NCI-H1436 (cell line): ENCODE measurements at regions not wholly inside any gene's neighbourhood (a gene's known extent, or its start where the extent isn't known, plus 50 kb on each side); places are given as distances from the start of the nearest gene placed in this dataset.
A peak's percentile ranks its signal among the peaks of the same experiment; 100 is the strongest.
"Not testable (repeated sequence)": the region's sequence is repeated elsewhere in the genome, so short reads cannot be mapped to it uniquely, and the experiment has no call there.

ENCODE experiments used
- DNase-seq: peaks from one replicate; lab custom pipeline; 2025; lab: John Stamatoyannopoulos, UW

DNA sequence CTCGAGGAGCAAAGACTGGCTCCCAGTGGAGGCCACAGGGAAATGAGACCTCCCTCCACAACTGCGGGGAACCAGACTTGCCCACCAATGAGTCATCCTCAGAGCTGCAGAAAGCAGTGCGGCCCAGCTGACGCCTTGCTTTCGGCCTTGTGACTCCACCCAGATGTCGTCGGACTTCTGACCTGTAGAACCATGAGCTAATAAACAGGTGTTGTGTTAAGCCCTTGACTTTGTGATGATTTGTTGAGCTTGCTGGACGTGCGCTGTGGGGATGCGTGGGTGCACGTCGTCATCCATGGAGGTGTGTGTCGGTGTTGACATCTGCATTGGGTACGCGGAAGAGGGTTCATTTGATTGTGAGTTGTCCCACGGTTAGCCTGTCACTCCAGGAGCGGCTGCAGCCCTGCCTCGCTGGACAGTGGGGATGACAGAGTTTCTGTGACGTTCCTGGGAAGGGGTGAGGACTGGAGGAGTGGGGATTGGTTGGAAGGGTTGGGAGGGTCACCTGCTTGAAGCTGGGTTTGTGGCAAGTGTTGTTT, 154.1 kb downstream of the SH3BP4 start:
- DNase-seq, result no peak

DNA sequence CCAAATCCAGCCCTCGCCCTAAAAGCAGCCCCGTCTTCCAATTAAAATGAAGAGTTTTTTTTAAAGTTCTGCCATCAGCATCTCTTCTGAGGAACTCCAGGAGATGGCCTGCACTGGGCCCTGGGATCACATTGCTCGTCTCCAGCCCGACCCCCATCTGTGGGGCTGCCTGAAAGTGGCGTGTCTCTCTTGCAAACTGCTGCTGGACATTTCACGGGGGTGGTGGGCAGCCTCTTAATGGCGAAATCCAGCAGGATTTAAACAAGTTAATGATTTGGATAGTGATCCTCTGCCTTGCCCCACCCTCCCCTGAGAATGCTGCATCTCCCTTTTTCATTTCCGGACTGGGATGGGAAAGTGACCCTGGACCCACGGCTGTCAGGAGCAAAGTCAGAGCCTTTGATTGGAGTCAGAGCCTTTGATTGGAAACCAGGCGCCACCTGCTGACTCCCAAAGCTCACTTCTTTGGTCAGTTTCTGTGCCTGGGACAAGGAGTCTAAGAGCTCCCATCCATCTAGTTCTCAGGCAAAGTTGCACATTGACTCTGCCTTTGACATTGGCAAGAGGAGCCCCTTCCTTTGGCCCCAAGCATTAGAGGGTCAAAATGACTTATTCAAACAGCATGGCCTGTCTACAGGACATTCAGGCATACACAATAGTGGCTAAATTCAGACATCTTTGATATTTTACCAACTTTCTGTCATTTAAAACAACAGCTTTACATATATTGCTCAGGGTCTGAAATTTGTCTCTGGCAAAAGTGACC, 155.2 kb downstream of the SH3BP4 start:
- peak; percentile 66 for DNase-seq

DNA sequence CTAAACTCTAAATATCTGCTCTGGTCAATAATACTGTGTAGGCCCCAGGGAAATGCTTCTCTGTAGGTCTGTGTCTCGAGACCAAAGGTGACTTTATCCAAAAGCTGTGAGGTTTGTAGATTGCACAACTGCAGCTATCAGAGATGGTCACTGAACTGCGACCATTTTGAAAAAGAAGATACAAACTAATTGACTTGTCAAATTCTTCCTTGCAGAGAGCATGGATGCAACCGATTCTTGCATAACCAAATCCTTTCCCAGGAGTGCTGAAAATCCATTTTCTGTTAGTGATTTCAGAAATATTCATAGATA, 155.8 kb downstream of the SH3BP4 start:
- DNase-seq, result no peak

DNA sequence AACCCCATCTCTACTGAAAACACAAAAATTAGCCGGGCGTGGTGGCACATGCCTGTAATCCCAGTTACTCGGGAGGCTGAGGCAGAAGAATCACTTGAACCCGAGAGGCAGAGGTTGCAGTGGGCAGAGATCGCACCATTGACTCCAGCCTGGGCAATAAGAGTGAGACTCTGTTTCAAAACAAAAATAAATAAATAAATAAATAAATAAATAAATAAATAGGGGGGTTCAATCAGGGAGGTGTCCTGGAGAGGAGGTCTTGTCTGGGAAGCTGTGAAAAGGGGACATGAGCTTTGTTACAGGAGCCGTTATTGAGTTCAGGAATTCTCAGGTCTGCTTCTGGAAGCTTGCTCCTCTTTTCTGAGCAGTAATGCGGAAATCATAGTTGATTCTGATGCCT, 157.7 kb downstream of the SH3BP4 start:
- not testable (repeated sequence) for DNase-seq

DNA sequence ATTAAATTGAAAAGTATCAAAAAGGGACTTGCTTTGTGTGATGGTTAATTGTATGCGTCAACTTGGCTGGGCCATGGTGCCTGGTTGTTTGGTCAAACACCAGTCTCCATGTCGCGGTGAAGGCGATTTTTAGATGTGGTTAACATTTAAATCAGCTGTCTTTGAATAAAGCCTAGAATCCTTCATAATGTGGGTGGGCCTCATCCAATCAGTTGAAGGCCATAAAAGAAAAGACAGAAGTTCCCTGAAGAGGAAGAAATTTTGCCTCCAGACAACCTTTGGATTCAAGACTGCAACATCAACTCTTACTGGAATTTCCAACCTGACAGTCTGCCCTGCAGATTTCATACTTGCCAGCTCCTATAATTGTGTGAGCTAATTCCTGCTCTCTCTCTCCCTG, 160.5 kb downstream of the SH3BP4 start:
- DNase-seq, result no peak

DNA sequence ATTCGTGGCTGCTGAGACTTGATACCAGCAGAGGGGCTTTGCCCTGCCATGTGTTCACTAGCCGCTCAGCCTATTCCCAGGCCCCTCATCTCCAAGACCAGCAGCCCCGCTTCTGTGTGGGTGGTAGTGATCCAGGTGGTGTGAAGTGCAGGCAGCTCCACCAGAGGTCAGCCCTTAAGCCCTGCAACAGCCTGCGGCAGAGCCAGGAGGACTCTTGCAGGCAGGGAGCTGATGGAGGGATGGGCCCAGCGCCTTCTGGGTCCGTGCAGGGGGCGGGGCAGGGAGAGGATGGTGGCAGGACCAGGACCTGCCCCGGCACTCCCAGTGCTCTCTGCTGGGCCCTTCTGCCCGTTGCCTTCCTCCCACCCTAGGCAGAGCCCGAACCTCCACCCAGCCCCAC, 162.0 kb downstream of the SH3BP4 start:
- no peak for DNase-seq

DNA sequence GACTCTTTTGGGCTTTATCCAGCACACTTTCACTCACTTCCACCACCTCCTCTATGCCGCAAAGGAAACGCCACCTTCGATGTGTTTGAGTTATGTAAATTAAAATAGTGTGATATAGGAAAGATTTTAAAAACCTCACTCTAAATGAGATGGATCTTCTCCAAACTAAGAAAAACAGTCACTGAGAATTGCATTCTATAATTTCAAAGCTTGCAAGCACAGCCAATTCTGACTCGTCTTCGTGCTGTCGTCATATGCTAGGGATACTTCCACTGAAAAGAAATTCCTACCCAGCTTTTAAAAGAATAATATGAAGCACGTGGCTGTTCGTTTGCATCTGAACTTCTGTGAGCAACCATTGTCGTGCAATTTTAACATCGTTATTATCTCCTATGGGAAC, 162.5 kb downstream of the SH3BP4 start:
- DNase-seq, result no peak

DNA sequence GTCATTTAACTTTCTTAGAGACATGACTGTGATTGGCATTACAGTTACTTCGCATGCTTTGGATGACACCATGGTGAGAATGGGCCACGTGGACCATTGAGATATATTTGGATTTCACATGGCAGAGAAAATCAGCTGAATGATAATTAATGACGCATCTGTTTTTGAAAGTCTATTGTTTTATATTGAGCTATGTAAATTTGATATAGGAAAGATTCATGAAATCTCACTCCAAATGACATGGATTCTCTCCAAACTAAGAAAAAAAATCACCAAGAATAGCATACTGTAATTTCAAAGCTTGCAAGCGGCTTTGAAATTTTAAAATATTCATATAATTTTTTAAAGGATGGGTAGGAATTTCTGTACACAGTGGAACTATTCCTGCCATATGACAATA, 163.7 kb downstream of the SH3BP4 start:
- no peak for DNase-seq

DNA sequence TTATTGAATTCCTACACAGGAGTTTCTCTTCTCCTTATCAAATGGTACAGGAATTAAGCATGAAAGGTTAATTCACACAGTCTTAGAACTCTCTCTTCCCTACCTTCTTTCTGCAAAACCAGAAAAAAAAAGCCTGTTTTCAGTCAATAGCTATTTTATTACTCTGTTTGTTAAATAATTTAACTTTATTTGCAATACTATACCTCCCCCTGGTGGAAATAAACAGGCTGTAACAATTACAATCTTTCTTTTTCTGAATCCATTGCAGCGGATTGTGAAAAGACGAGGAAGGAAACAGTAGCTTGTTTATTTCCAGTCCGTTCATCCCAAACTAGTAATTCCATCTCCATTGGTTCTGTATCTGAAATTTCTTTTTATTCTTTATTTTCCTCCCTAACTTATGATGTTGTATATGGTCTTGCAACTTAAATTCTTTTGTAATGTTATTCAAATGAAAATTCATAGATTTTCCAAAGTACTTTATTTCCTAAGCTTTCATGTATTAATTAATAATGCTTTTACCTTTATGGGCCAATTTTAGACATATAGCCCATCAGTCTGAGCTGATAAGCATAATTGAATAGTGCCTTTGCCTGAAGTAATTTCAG, 165.2 kb downstream of the SH3BP4 start:
- peak; percentile 46 for DNase-seq

DNA sequence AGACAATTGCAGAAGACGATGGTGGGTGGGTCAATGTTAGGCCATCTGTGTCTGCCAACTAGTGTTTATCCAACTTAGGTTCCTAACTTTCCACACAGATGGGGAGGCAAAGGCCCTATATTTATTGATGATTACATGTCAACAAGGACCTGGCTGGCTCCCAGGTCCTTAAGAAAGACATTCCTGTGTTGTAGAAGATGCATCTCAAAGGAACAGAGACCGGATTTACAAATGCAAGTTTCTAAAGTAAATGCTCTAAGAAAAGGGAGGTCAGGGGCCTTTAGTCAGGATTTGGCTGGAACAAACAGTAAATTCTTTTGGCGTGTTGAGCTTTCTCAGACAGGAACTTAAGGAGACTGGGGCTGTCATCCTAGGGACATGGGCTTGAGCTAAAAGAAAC, 175.0 kb downstream of the SH3BP4 start:
- no peak for DNase-seq

DNA sequence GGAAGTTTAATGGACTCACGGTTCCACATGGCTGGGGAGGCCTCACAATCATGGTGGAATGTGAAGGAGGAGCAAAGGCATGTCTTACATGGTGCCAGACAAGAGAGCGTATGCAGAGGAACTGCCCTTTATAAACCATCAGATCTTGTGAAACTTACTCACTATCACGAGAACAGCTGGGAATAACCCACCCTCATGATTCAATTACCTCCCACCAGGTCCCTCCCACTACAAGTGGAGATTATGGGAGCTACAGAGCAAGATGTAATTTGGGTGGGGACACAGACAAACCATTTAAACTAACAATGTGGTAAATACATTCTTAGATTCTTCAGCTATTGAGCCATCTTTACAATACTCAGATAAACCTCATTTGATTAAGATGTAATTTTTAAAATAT, 176.1 kb downstream of the SH3BP4 start:
- DNase-seq, result no peak

DNA sequence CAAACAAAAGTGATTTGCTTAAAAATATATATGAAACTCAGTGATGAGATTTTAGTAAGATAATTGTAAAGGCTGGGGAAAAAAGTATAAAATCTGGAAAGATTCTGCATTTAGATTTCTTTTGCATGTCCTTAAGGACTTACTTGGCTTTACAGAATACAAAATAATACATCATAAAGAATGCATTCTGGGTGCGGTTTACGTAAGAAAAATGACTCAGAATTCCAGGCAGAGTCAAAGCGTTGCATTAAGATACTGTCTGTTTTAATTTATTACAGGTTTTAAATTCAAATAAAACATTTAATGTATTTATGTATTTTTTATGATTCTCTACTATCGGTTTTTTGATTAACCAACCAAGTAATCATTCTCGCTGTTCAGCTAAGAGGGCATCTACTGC, 178.0 kb downstream of the SH3BP4 start:
- no peak for DNase-seq

DNA sequence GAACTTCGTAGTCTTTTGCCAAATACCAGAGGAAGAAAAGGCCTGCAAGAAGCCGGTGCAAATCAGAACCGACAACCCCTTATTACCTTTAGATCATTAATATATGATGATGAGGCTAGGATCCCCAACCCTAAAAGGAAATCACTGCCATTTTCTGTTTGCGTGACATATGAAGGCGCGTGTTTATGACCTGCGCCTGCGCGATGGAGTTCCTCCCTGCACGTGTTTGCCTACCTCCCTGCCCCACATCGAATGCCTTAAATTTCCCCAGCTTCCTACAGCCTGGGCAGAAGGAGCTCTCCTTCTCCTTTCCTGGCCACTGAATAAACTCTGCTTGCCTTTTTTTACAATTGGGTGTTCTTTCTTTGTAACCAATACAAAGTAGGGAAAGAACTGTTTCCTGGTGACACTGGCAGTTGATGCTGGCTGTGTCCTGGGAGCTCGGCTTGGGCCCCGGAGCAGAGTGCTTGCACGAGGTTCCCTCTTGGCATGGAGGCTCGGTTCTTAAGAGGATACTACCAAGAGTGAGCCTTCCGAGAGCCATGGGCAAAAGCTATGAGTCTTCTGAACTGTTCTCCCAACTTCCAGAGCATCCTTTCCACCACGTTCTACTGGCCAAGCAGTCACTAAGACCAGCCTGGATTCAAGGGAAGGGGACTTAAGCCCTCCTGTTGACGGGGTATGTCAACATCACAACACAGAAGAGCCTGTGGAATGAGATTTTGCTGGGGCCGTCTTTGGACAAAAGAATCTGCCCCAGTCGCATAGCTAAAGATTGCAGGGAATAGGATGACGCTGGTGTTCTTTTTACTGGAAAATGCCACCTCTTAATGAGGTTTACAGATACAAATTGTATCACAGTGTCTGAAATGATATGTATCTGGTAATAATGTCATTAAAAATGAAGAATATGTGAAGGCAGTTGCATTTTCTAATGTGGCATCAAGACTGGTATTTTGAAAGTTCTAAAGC, 179.8 kb downstream of the SH3BP4 start:
- no peak for DNase-seq

DNA sequence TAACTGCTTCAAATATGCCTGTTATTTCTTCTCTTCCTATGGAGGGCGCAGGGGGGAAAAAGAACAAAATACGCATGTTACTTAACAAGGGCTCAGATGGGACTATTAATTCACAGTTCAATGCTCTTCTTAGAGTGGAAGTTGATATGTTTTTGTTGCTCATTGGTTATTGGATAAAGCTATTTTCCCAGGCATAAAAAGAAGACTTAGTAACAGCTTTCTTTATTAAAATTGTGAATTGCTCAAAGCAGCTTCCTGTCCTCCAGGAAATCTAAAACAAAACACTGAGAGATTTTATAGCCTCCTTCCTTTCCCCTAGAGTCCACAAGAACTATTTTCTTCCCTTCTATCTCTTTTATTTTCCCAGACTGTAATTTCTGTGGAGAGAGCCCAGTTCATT, 180.8 kb downstream of the SH3BP4 start:
- no peak for DNase-seq

DNA sequence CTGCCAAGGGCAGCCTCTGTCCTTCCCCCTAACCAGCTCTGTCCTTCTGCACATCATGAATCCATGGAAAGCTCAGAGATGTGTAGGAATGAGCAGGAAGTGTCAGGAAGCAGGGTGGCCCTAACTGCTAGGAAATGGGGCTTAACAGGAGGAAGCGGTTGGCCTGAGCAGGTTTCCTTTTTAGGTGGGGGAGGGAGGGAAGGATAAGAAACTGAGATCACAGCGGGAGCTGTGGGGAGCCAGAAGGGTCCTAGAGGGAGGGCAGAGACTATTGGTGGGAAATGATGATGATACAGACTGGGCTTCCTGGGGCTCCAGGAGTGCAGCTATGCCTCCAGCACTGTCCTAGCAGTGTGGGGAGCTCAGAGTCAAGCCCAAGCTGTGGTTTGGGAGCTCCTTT, 182.0 kb downstream of the SH3BP4 start:
- no peak for DNase-seq

DNA sequence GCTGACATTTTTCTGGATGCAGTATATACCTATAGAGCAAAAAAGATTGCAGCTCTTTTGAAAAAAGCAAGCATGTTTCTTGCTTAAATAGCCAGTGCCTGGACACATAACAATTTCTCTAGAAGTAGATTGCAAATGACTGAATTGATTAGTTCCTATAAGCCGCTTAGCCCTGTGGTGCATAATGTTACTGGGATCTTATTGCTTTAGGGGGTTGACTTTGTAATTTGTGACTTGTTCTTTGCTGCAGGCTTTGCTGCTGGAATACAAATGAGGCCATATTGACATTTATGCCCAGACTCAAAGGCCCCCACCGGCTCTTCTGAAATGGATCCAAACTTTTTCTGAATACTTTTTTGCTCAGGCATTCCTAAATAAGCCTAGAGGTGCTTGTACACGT, 182.6 kb downstream of the SH3BP4 start:
- no peak for DNase-seq

DNA sequence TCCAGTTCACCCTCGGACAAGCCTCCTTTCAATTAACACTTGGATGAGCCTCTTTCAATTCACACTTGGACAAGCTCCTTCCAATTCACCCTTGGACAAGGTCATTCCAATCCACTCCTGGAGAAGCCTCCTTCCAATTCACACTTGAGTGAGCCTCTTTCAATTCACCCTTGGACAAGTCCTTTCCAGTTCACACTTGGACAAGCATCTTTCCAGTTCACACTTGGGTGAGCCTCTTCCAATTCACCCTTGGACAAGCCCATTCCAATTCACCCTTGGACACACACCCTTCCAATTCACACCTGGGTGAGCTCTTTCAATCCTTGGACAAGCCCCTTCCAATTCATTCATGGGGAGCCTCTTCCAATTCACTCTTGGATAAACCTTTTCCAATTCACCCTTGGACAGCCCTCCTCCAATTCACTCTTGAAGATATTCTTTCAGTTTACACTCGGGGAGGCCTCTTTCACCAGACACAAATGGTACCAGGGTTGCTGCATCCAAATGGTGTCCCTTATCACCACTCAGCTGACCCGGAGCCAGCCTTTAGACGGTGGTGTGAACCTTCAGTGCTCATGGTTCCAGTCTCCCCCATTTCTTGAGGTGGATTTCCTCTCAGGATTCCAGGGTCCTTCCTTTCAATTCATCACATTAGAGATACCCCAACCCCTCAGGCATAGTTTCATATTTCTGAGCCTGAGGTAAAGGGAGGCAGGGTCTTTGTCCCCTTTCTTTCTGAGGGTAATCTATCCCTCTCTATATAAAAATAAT, 183.6 kb downstream of the SH3BP4 start:
- DNase-seq, result no peak

DNA sequence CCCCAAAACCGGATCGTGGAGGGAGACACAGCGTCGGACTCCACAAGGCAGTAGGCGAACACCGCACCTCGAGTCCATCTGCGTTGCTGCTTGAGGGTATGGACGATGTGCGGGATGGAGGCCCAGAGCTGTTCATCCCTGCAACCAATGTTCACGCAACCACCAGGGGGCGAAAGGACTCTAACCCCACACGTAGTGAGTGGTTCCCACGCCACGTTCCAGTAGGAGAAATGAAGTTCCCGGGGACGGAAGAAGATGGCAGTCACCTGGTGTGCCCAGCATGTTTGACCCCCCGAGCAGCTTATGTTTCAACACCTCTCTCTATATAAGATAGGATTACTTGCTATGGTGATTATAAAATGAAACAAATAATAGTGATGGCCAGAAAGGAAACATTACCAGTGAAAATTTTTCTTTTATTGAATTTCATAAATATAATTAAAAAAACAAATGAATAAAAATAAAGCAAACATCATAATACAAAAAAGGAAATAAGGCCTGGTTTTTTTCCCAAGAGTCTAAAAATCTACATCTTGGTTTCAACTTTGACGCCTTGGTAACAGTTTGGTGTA, 184.3 kb downstream of the SH3BP4 start:
- peak; percentile 61 for DNase-seq

DNA sequence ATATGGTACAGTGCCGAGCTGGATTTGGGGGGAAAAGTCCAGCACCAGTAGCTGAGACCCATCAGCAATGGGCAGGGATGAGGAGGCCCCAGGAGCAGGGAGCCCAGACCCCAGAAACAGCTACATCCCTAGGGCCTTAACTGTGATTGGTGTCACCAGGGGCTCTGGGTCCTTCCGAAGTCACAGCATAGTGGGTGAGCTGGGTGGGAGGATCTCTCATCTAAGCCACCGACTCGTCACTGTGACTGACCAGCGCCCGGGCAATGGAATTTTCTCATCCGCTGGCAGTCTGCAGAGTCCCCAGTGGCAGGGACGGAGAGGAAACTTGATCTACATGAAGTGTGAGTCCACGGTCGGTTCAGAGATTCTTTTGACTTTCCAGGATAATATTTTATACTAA, 186.5 kb downstream of the SH3BP4 start:
- no peak for DNase-seq

DNA sequence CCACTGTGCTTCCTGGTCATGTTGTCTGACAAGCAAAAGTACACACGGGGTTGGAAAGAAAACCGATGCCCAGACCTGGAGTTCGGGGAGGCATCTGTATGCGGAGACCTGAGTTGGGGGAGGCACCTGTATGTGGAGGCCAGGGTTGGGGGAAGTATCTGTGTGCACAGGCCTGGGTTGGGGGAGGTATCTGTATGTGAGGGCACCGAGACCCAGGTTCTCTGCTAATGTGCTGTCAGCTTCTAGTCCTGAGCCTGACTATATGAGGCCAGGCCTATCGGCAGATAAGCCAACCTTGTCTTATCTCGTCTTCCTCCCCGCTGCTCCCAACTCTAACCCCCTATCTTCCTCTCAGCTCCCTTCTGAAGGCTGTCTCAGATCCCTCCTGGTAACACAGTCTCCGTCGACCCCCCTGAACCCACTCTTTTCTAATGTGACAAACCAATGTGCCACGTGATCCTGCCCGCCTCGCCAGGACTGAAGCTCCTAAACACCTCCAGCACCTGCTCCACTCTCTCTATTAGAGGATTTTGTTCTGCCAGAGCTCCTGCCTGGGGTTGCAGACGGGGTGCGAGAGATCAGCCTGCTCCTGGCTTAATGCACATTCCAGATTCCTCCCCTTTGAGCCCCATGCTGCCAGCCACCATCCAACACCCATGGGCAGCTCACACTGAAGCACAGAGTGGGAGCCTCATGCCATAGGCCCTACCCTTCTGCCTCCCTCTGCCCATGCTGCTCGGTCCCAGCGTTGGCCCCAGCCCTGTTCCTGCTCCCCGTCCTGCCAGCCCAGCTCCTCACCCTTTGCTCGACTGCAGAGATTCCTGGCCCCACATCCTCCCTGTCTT, 188.4 kb downstream of the SH3BP4 start:
- no peak for DNase-seq

DNA sequence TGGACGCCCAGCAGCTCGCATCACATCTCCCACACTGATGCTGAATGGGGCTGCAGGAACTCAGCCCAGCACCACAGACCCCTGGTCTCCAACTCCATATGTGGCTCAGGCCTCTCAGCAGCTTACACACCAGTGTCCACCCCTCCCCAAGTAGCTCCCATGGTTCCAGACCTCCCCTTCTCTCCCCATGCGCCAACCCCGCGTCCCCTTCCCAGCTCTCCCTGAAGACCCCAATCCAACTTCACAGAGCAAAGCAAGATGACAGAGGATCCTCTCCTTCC, 188.9 kb downstream of the SH3BP4 start:
- DNase-seq, result no peak
